GM23338 (cell line): ENCODE measurements at regions not wholly inside any gene's neighbourhood (a gene's known extent, or its start where the extent isn't known, plus 50 kb on each side); places are given as distances from the start of the nearest gene placed in this dataset.

Experiments
- ATAC-seq: fragments of 200-7000 bp; cut with Tn5 transposase; 3 replicates; pipeline ENCODE4 v1.9.1; 2020
- DNase-seq: peaks from one replicate; pipeline ENCODE4 v3.0.0-alpha.2; 2015; ENCODE audit warnings: low spot score
- H2AFZ ChIP-seq: fragments of 200-600 bp; sonication (generic); 2 replicates; pipeline ENCODE4 v1.8.0; 2016; ENCODE audit warnings: antibody characterized with exemption, mild to moderate bottlenecking, moderate library complexity
- H3F3A ChIP-seq: fragments of 200-600 bp; sonication (generic); replicated peaks from 2 replicates; pipeline ENCODE4 v1.8.0; 2017; ENCODE audit warnings: antibody characterized with exemption, mixed run types, low read depth
- H3K27ac ChIP-seq: fragments of 200-600 bp; sonication (generic); 2 replicates; pipeline ENCODE4 v1.6.1; 2016; ENCODE audit warnings: low read depth
- H3K27me3 ChIP-seq: fragments of 200-600 bp; sonication (generic); 2 replicates; pipeline ENCODE4 v1.8.0; 2016; ENCODE audit warnings: mild to moderate bottlenecking, mixed run types, moderate library complexity; ENCODE audit not compliant: insufficient read depth
- H3K36me3 ChIP-seq: fragments of 200-600 bp; sonication (generic); 2 replicates; pipeline ENCODE4 v1.8.0; 2016; ENCODE audit warnings: mild to moderate bottlenecking; ENCODE audit not compliant: insufficient read depth
- H3K4me1 ChIP-seq: fragments of 200-600 bp; sonication (generic); 2 replicates; pipeline ENCODE4 v1.8.0; 2016; ENCODE audit warnings: mild to moderate bottlenecking, moderate library complexity; ENCODE audit not compliant: insufficient read depth
- H3K4me2 ChIP-seq: fragments of 200-600 bp; sonication (generic); 2 replicates; pipeline ENCODE4 v1.7.1; 2017; ENCODE audit warnings: mixed run types
- H3K4me3 ChIP-seq: fragments of 200-600 bp; sonication (generic); 2 replicates; pipeline ENCODE4 v1.6.1; 2016; ENCODE audit warnings: mixed run types
- H3K79me2 ChIP-seq: fragments of 200-600 bp; sonication (generic); replicated peaks from 2 replicates; pipeline ENCODE4 v1.8.0; 2017; ENCODE audit warnings: mild to moderate bottlenecking; ENCODE audit not compliant: insufficient read depth
- H3K9me2 ChIP-seq: fragments of 200-600 bp; sonication (generic); 2 replicates; pipeline ENCODE4 v1.8.0; 2017; ENCODE audit not compliant: insufficient read depth
- H4K20me1 ChIP-seq: fragments of 200-600 bp; sonication (generic); replicated peaks from 2 replicates; pipeline ENCODE4 v1.8.0; 2017; ENCODE audit warnings: mild to moderate bottlenecking; ENCODE audit not compliant: insufficient read depth
- H3K27ac Mint-ChIP-seq: 2 replicates; pipeline ENCODE4 v1.8.0; 2020; ENCODE audit warnings: inconsistent platforms, mild to moderate bottlenecking, moderate library complexity, mixed read lengths
- H3K27me3 Mint-ChIP-seq: 3 replicates; pipeline ENCODE4 v1.8.0; 2022; ENCODE audit warnings: low read depth, mild to moderate bottlenecking, moderate library complexity, mixed read lengths, inconsistent platforms; ENCODE audit not compliant: insufficient read depth, poor library complexity
- H3K36me3 Mint-ChIP-seq: 3 replicates; pipeline ENCODE4 v1.8.0; 2021; ENCODE audit warnings: low read depth, mild to moderate bottlenecking, inconsistent platforms, moderate library complexity, mixed read lengths
- H3K4me1 Mint-ChIP-seq: 3 replicates; pipeline ENCODE4 v1.8.0; 2020; ENCODE audit warnings: mild to moderate bottlenecking, inconsistent platforms, mixed read lengths
- H3K4me3 Mint-ChIP-seq: 3 replicates; pipeline ENCODE4 v1.8.0; 2021; ENCODE audit warnings: moderate library complexity, mild to moderate bottlenecking, inconsistent platforms, mixed read lengths
- H3K9me3 Mint-ChIP-seq: 3 replicates; pipeline ENCODE4 v1.8.0; 2020; ENCODE audit warnings: moderate library complexity, mild to moderate bottlenecking, inconsistent platforms, mixed read lengths
- CREB1 ChIP-seq: fragments of 250-450 bp; sonication (Bioruptor Pico); IDR thresholded peaks from 2 replicates; pipeline ENCODE4 v1.5.0; 2020; ENCODE audit warnings: low read depth, mild to moderate bottlenecking, moderate library complexity
- CTCF ChIP-seq, 2 experiments: fragments of 200-600 bp in 1 of 2; sonication (generic) in 1 of 2; conservative IDR thresholded peaks; 2 replicates each; pipeline versions ENCODE4 v1.5.1 to v1.6.1; 2016 to 2017; ENCODE audit warnings: antibody characterized with exemption in 2 of 2, low read depth in 2 of 2, mild to moderate bottlenecking in 2 of 2, moderate library complexity in 1 of 2
- ETS1 ChIP-seq: IDR thresholded peaks from 2 replicates; pipeline ENCODE4 v1.6.1; 2016; ENCODE audit warnings: antibody characterized with exemption
- EZH2 ChIP-seq: fragments of 200-600 bp; sonication (generic); IDR thresholded peaks from one replicate; pipeline ENCODE4 v1.8.0; 2017; ENCODE audit warnings: antibody characterized with exemption, mild to moderate bottlenecking, low read depth; ENCODE audit not compliant: unreplicated experiment
- EZH2phosphoT487 ChIP-seq: fragments of 200-600 bp; sonication (generic); IDR thresholded peaks from one replicate; pipeline ENCODE4 v1.8.1; 2018; ENCODE audit warnings: antibody characterized with exemption; ENCODE audit not compliant: unreplicated experiment
- JUNB ChIP-seq: IDR thresholded peaks from one replicate; pipeline ENCODE4 v1.6.1; 2016; ENCODE audit warnings: antibody characterized with exemption; ENCODE audit not compliant: unreplicated experiment
- NANOG ChIP-seq: IDR thresholded peaks from 2 replicates; pipeline ENCODE4 v1.6.1; 2016; ENCODE audit warnings: antibody characterized with exemption, borderline replicate concordance
- POLR2AphosphoS5 ChIP-seq: IDR thresholded peaks from 2 replicates; pipeline ENCODE4 v1.6.1; 2016; ENCODE audit warnings: antibody characterized with exemption, low read depth
- REST ChIP-seq: IDR thresholded peaks from one replicate; pipeline ENCODE4 v1.6.1; 2018; ENCODE audit warnings: antibody characterized with exemption; ENCODE audit not compliant: unreplicated experiment
- STAT1 ChIP-seq: IDR thresholded peaks from one replicate; pipeline ENCODE4 v1.6.1; 2016; ENCODE audit warnings: antibody characterized with exemption; ENCODE audit not compliant: unreplicated experiment
- ZNF114 ChIP-seq: fragments of 250-450 bp; sonication (Bioruptor Pico); IDR thresholded peaks from 2 replicates; pipeline ENCODE4 v1.5.0; 2020; ENCODE audit warnings: mild to moderate bottlenecking, moderate library complexity
- ZNF331 ChIP-seq: fragments of 250-450 bp; sonication (Bioruptor Pico); IDR thresholded peaks from 2 replicates; pipeline ENCODE4 v1.5.0; 2020; ENCODE audit warnings: low read depth, mild to moderate bottlenecking, moderate library complexity
- ZNF462 ChIP-seq: fragments of 250-450 bp; sonication (Bioruptor Pico); IDR thresholded peaks from 2 replicates; pipeline ENCODE4 v1.5.0; 2020; ENCODE audit warnings: mild to moderate bottlenecking, moderate library complexity

- H2AFZ ChIP-seq = no peak overlapping the region
- no peak overlapping the region for H3K4me2 ChIP-seq
- ATAC-seq (no peak), DNase-seq (no peak)
- H3F3A ChIP-seq = no peaks in the 10 kb centered on the region
- no peaks in the 10 kb centered on the region for H3K27me3 ChIP-seq
- no peaks in the 10 kb centered on the region for H3K27me3 Mint-ChIP-seq
- no peaks in the 10 kb centered on the region for H3K9me3 Mint-ChIP-seq
- no peaks in the 10 kb centered on the region for H3K79me2 ChIP-seq
- no peak overlapping the region for H3K27ac Mint-ChIP-seq
- H4K20me1 ChIP-seq = no peaks in the 10 kb centered on the region
- TF ChIP-seq NANOG = no peak
- TF ChIP-seq JUNB = no peak
- no peak for TF ChIP-seq REST
- no peak for TF ChIP-seq CTCF (conservative IDR thresholded peaks at IDR 0.05; ENCODE audit: low read depth in 2 of 2)
- TF ChIP-seq STAT1 = no peak
- TF ChIP-seq ZNF114 = no peak
- no peak for TF ChIP-seq CREB1
- no peak for TF ChIP-seq ETS1
- TF ChIP-seq EZH2 = no peak
- no peak for TF ChIP-seq EZH2phosphoT487
- no peak for TF ChIP-seq ZNF462 (CRISPR knock-in tag)
- TF ChIP-seq POLR2AphosphoS5 = no peak
- TF ChIP-seq ZNF331 (CRISPR knock-in tag) = no peak
- H3K9me2 ChIP-seq = no peaks in the 10 kb centered on the region
- H3K4me1 ChIP-seq = peaks cover 4% of the 10 kb centered on the region; the same call in 1 of the 2 replicates
- H3K4me1 Mint-ChIP-seq = no peaks in the 10 kb centered on the region; the same call in 2 of the 3 replicates
- no peaks in the 10 kb centered on the region for H3K36me3 Mint-ChIP-seq
- no peak overlapping the region for H3K4me3 Mint-ChIP-seq
- H3K4me3 ChIP-seq = no peak overlapping the region
- no peaks in the 10 kb centered on the region for H3K36me3 ChIP-seq
- no peak overlapping the region for H3K27ac ChIP-seq
Observed at GRCh38 chr9:28260330-28260729, 687.0 kb upstream of the C9orf72 start.
